H1 (cell line): ENCODE measurements at regions not wholly inside any gene's neighbourhood (a gene's known extent, or its start where the extent isn't known, plus 50 kb on each side); places are given as distances from the start of the nearest gene placed in this dataset.
A peak's percentile ranks its signal among the peaks of the same experiment; 100 is the strongest.

ENCODE experiments used
- BACH1 ChIP-seq: IDR thresholded peaks from 2 replicates; pipeline ENCODE4 v1.6.1; 2012; ENCODE audit warnings: low read length, improper control_type of control experiment
- CREB1 ChIP-seq: IDR thresholded peaks from 2 replicates; pipeline ENCODE4 v1.6.1; 2012; ENCODE audit warnings: inconsistent platforms
- CTBP2 ChIP-seq: IDR thresholded peaks from 2 replicates; pipeline ENCODE4 v1.7.0; 2011; ENCODE audit warnings: borderline replicate concordance, mild to moderate bottlenecking, moderate library complexity, mixed read lengths, low read length; ENCODE audit not compliant: insufficient read depth, insufficient read length
- GABPA ChIP-seq: IDR thresholded peaks from 2 replicates; pipeline ENCODE4 v1.6.1; 2011; ENCODE audit warnings: mild to moderate bottlenecking, low read length, moderate library complexity, borderline replicate concordance; ENCODE audit not compliant: insufficient read depth
- HDAC2 ChIP-seq, 2 experiments: fragments of 300-600 bp in 1 of 2; sonication (generic) in 1 of 2; IDR thresholded peaks; 2 replicates each; pipeline ENCODE4 v1.6.1; 2011 to 2012; ENCODE audit warnings: low read depth in 2 of 2, low read length in 2 of 2, mild to moderate bottlenecking in 2 of 2, moderate library complexity in 2 of 2, borderline replicate concordance in 1 of 2, inconsistent platforms in 1 of 2
- PHF8 ChIP-seq: fragments of 200-600 bp; sonication (generic); conservative IDR thresholded peaks from 2 replicates; pipeline ENCODE4 v1.7.1; 2012; ENCODE audit warnings: low read depth, mild to moderate bottlenecking, inconsistent platforms, low read length, moderate library complexity
- POU5F1 ChIP-seq: IDR thresholded peaks from 2 replicates; pipeline ENCODE4 v1.6.1; 2011; ENCODE audit warnings: low read depth, mild to moderate bottlenecking, low read length, moderate library complexity
- RBBP5 ChIP-seq: IDR thresholded peaks from 2 replicates; pipeline ENCODE4 v1.7.1; 2012; ENCODE audit warnings: low read depth, mild to moderate bottlenecking, inconsistent platforms, low read length, moderate library complexity, borderline replicate concordance
- RNF2 ChIP-seq: fragments of 200-900, 300-1000 bp; sonication (generic); IDR thresholded peaks from 2 replicates; pipeline ENCODE4 v1.7.1; 2016; ENCODE audit warnings: borderline replicate concordance, low read depth, mild to moderate bottlenecking, antibody characterized with exemption, low read length; ENCODE audit not compliant: poor library complexity, severe bottlenecking; ENCODE audit errors: missing control alignments
- SUZ12 ChIP-seq: fragments of 200-600 bp; sonication (generic); IDR thresholded peaks from 2 replicates; pipeline ENCODE4 v1.6.1; 2012; ENCODE audit warnings: mild to moderate bottlenecking, inconsistent platforms, low read length, moderate library complexity, mixed read lengths
- TF ChIP-seq, protein P1 (sequence below): IDR thresholded peaks from 2 replicates; pipeline ENCODE4 v1.6.1; 2011; ENCODE audit warnings: low read length, improper control_type of control experiment
- TF ChIP-seq, protein P2 (sequence below), 3 experiments: IDR thresholded peaks; 1 replicate in 2 of 3; 2 replicates in 1 of 3; pipeline versions ENCODE4 v1.5.1 to v1.6.1; 2011; ENCODE audit warnings: low read length in 3 of 3, mild to moderate bottlenecking in 3 of 3, inconsistent platforms in 2 of 3, low read depth in 1 of 3, moderate library complexity in 1 of 3; ENCODE audit not compliant: insufficient read depth in 1 of 3; ENCODE audit errors: control extremely low read depth in 1 of 3

DNA sequence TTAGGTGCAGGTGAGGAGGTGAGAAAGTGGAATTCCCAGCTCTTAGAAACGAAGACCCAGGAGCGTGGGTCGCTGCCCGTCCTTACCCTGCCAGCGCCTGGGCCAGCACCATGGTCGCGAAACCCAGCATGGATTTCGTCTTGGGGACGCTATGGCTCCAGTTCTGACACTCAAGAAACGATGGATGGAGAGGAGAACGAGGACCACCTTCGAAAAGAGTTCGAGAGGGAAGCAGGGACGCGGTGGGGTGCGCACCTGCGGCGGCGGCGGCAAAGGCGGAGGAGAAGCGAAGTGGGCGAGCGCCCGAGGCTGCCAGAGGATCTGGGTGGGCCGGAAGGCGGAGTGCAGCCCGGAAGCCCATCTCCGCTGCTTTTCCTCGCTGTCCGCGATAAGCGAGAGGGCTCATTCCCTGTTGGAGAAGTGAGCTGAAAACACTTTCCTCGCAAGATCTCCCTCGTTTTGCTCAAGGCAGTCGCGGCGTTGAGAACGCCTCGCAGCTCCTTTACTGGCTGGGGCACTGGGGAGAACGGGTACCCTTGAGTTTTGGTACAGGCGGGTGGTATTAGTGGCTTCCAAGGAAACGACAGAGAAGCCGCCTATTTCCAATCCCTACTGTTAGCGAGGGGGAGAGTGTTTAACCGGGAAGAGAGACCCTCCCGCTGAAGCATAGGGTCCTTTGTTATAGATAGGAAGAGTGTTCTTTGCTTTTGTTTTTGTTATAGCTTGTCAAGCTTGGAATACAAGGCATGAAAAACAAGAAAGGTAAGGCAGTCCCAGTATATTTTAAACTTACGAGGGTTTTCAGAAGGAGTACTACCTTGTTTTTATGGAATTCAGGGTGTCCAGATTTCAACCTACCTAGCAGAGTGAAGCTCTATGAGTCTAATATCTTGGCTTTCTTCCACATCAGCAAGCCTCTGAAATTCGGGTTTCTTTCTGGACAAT, 109.5 kb downstream of the TRIM27 start (continued):
- TF ChIP-seq GABPA (no peak), PHF8 (no peak), POU5F1 (no peak), HDAC2 (IDR thresholded peaks at IDR 0.05; ENCODE audit: borderline replicate concordance in 1 of 2, low read depth in 2 of 2, low read length in 2 of 2) (no peak), RBBP5 (peak; percentile 76; the same call in 1 of the 2 replicates), RNF2 (peak; percentile 66), BACH1 (no peak), SUZ12 (peak; percentile 99), CTBP2 (peak; percentile 75), CREB1 (no peak)
- TF ChIP-seq, protein P1, sequence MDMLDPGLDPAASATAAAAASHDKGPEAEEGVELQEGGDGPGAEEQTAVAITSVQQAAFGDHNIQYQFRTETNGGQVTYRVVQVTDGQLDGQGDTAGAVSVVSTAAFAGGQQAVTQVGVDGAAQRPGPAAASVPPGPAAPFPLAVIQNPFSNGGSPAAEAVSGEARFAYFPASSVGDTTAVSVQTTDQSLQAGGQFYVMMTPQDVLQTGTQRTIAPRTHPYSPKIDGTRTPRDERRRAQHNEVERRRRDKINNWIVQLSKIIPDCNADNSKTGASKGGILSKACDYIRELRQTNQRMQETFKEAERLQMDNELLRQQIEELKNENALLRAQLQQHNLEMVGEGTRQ = no peak
- TF ChIP-seq, protein P2, sequence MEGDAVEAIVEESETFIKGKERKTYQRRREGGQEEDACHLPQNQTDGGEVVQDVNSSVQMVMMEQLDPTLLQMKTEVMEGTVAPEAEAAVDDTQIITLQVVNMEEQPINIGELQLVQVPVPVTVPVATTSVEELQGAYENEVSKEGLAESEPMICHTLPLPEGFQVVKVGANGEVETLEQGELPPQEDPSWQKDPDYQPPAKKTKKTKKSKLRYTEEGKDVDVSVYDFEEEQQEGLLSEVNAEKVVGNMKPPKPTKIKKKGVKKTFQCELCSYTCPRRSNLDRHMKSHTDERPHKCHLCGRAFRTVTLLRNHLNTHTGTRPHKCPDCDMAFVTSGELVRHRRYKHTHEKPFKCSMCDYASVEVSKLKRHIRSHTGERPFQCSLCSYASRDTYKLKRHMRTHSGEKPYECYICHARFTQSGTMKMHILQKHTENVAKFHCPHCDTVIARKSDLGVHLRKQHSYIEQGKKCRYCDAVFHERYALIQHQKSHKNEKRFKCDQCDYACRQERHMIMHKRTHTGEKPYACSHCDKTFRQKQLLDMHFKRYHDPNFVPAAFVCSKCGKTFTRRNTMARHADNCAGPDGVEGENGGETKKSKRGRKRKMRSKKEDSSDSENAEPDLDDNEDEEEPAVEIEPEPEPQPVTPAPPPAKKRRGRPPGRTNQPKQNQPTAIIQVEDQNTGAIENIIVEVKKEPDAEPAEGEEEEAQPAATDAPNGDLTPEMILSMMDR (IDR thresholded peaks at IDR 0.05; ENCODE audit: control extremely low read depth in 1 of 3, insufficient read depth in 1 of 3, low read depth in 1 of 3, low read length in 3 of 3) = no peak
- TF ChIP-seq, all 59 proteins: peak for 9
